T-helper 9 cell (primary cell): ENCODE measurements at regions not wholly inside any gene's neighbourhood (a gene's known extent, or its start where the extent isn't known, plus 50 kb on each side); places are given as distances from the start of the nearest gene placed in this dataset.

ENCODE experiments used
- DNase-seq: peaks from one replicate; pipeline ENCODE4 v3.0.0-alpha.2; 2020

- DNase-seq: no peak
These were observed 136.6 kb downstream of the RNF152 start for GRCh38 chr18:61756244-61756643.

DNA sequence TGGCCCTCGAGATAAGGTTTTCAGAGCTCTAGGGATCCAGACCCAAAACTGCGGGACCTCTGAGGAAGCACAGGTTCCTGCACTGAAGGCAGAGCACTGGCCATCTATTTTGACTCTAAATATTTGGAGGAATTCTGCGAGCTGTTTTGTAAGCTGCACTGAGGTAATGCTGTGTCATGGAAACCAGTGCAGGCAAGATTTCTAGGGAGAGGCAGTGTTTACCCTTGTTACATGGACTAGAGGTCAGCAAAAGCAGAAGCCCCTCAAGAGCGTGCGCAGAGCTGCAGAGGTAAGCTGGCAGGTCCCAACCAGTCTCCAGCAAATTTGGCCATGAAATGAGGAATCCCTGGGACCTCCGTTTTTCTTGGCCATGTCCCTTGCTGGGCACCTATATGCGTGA lies 137.3 kb downstream of the RNF152 start:
- DNase-seq: no peak

DNA sequence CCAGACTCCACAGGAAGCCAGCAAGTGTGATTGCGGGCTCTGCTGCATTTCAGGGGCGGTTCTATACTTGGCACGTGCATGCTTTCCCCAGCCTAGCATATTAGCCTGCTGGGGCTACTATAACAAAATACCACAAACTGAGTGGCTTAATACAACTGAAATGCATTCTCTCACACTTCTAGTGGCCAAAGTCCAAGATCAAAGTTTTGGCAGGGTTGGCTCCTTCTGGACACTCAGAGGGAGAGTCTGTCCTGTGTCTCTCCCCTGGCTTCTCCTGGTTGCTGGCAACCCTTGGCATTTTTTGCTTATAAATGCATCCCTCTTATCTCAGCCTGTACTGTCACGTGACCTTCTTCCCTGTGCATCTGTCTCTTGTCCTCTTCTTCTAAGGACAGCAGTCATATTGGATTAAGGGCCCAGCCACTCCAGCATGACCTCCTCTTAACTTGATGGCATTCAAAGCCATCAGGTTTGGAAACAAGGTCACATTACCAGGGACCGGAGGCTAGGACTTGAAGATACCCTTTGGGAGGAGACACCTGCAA lies 138.7 kb downstream of the RNF152 start:
- DNase-seq: no peak

GRCh38 chr18:61753373-61753772 lies 139.4 kb downstream of the RNF152 start:
- DNase-seq: no peak

- DNase-seq: no peak
These were observed 139.8 kb downstream of the RNF152 start for GRCh38 chr18:61752973-61753372.

GRCh38 chr18:61750840-61751668 lies 141.8 kb downstream of the RNF152 start:
- DNase-seq: no peak

- DNase-seq: no peak
These were observed 143.3 kb downstream of the RNF152 start for GRCh38 chr18:61749546-61749945.

GRCh38 chr18:61749031-61749430 lies 143.8 kb downstream of the RNF152 start:
- no peak for DNase-seq

GRCh38 chr18:61748004-61748403 lies 144.8 kb downstream of the RNF152 start:
- DNase-seq: no peak

GRCh38 chr18:61743775-61744531 lies 148.9 kb downstream of the RNF152 start:
- DNase-seq: no peak

GRCh38 chr18:61742565-61743429 lies 150.0 kb downstream of the RNF152 start:
- DNase-seq: no peak

- no peak for DNase-seq
These were observed 150.8 kb downstream of the RNF152 start for GRCh38 chr18:61741881-61742454.

GRCh38 chr18:61738488-61738887 lies 154.3 kb downstream of the RNF152 start:
- no peak for DNase-seq

GRCh38 chr18:61738042-61738441 lies 154.8 kb downstream of the RNF152 start:
- no peak for DNase-seq

DNA sequence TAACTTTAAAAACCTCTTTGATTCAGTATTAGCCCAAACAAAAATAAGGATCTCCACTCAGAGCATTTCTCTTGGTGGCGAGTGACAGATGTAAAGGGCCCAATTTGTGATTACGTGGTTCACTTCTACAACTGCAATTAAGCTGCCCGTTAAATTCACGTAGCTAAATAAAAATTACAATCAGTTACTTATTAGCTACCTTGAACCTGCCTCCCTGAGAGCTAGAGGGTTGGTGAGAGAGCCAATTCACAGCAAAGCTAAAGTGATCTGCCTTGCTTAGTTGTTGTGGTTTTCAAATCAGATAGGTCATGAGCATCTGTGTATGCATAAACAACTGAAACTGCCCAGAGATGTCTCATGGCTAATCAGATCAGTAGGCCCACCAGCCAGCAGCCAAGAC lies 156.7 kb downstream of the RNF152 start:
- no peak for DNase-seq

GRCh38 chr18:61735564-61736102 lies 157.2 kb downstream of the RNF152 start:
- no peak for DNase-seq

DNA sequence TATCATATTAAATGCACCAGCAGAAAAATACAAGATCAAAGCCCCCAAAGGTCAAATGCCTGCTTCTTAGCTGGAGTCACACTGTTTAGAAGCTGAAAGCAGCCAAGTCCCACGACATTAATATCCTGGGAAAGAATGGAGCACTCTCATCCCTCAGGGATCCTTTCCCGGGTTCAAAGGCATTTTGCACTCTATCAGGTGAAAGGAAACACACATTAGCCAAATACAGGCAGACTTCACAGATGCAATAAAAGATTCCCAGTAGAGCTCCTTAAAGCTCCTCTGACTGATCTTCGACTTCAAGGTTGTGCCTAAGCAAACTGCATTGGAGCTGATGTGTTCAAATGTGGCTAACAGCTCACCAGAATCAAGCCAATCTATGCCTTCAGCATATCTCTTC lies 158.4 kb downstream of the RNF152 start:
- DNase-seq: no peak

- no peak for DNase-seq
These were observed 160.0 kb downstream of the RNF152 start for GRCh38 chr18:61732854-61733253.

DNA sequence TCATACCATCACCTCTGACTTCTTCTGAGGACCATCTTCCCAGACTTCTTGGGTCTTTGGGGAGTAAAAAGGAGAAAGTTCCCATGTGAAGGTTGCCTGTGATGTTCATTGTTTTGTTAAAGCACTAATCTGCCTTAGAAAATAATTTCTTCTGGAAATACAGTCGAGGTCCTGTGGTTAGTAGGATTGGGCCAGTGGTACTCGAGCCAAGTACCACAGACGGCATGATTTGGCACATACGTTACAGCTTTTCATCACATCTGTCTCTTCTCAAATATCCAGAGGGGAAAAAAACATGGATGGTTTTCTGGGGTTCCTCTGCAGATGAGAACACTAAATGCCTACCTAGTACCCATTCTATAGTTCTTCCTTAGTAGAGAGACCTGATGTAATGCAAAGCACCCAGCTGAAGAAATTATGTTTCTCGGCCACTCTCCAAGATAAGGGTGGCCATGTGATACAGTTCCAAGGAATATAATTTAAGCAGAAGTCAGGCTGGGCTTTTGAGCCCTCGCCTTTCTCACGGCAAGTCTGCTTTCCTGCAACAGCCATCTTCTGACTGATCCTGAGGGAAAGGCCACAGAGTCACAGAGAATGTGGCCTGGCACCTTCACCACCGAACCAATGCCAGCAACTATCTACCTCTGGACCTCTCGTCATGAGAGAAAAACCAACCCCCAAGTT lies 161.0 kb downstream of the RNF152 start:
- DNase-seq: no peak

DNA sequence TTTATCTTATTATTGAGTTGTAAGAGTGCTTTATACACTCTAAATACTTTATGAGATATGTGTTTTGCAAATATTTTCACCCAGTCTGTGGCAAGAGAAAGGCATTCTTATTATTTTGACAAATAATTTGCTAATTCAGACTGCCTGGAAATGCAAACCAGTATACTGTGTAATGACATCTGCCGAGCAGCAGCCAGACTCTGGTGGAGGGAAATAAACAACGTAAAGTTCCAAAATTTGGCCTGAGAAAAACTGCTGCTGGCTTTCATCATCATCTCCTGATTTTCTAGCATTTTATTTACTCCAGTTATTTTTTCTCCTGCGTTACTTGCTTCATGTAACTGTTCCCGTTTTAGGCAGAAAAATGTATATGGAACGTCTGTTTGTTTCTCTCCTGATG lies 161.6 kb downstream of the RNF152 start:
- DNase-seq: no peak

DNA sequence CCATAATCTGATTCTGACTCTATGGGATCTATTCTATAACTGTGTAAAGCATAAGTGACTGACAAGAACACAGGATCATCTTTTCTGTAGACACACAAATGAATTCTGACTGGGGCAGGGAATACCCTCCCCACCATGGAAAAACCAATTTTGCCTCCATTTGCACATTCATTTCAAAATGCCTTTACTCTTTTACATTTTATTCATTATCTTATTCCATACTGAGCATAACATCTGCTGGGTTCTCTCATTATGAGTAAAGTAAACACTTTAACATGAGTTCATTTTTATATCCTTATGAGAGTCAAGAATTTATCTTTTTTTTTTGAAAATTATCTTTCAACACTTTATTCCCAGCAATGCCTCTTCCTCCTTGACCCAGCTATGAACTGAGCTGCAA lies 163.5 kb downstream of the RNF152 start:
- DNase-seq: no peak
